Activated CD4-positive, alpha-beta T cell treated with anti-CD3 and anti-CD28 coated beads for 4 hours (primary cell): ENCODE measurements at regions not wholly inside any gene's neighbourhood (a gene's known extent, or its start where the extent isn't known, plus 50 kb on each side); places are given as distances from the start of the nearest gene placed in this dataset.

Experiments
- DNase-seq, 2 donors: peaks; one replicate each; pipeline ENCODE4 v3.0.0-alpha.2; 2020

- DNase-seq = no peak
Measured at GRCh38 chr20:56841346-56841908, 212.3 kb downstream of the TFAP2C start.

DNA sequence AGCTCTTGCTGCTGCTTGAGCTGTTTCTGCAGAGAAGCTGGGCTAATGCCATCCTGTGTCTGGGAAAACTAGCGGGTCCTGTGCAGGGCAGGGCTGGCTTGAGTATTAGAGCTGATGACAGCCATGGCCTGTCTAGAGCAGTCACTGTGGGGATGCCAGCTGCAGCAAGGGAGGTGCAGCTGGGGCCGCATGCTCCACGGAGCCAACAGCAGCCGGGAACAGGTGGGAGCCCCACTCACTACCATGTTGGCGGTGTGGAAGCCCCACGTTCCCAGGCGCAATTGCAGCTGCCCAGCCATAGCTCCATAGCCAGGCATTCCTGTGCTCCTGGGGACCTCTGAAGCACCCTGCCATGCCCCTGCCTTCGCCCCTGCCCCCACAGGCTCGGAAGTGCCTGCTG, 212.9 kb downstream of the TFAP2C start:
- no peak for DNase-seq

DNA sequence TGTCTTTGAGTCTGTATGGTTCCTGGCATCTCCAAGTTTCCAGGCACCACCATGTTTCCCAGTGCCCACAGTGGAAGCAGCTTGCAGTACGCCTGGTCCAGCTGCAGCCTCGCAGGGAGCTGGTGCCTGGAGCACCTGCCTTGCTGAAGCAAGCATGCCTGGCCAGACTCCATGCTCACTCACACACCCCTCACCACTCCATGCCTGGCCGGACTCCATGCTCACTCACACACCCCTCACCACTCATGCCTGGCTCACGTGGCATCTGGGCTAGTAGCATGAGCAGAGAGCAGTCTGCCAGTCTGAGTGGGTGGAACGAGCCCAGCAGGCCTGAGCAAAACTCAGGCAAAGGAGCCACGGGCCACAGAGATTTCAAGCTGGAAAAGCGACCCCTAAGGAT, 214.3 kb downstream of the TFAP2C start:
- no peak for DNase-seq

GRCh38 chr20:56843817-56844216, 214.7 kb downstream of the TFAP2C start:
- DNase-seq = no peak

DNA sequence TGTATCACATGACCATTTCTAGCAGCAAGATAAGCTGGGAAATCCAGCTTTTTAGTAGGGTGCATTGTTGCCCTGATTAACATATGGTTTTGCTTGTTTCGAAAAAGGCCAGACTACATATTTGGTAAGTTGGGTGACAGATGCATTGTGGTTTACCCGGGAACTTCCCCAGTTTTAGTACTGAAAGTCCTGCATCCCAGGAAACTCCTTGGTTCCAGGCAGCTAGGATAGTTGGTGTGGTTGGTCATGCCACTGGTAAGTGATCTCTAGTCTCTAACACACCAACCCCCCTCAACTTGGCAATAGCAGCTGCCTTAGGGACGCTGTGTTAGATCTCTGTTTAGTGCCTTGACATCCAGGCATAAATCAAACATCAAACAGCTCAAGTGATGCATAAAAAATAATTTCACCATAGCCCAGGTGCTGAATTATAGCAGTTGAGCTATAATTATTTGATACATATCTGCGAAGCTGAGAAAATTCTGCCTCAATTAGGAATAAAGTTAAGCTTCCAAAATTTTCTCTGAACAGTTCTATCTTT, 216.5 kb downstream of the TFAP2C start:
- no peak for DNase-seq

GRCh38 chr20:56848561-56848960, 219.5 kb downstream of the TFAP2C start:
- no peak for DNase-seq

DNA sequence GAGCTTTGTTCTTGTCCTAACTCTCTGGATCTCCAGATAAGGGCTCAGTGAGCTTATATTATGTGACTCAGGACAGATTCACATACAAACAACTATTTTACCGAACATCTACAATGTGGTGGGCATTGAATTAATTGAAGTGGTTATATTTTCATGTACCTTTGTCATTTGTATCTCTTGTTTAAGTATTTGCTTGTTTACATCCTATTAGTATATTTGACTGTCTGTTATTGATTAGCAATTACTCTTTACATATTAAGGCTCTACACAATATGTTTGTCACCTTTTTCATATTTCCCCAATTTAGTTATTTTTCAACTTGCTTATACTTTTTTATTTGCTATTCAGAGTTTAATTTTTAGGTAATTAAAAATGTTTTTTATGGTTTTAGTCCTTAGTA, 222.4 kb downstream of the TFAP2C start:
- no peak for DNase-seq

GRCh38 chr20:56855708-56856107, 226.6 kb downstream of the TFAP2C start:
- no peak for DNase-seq

DNA sequence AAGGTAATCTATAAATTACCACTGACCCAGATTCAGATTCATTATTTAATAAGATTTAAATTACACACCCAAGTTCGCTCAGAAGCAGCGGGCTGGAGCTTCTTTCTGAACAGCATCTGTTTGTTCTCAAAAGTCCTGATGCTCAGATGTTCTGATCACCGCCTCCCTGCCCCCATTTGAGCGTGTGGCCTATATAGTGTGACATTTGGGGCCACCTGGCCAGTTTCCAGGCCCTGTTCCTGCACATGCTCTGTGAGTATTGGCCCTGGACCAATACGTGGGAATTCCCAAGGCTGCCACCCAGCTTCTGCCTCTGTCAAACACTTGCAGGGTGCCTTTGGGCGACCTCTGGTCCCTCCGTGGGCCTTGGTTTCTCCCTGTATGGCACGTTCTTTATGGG, 228.8 kb downstream of the TFAP2C start:
- no peak for DNase-seq

- no peak for DNase-seq
Measured at GRCh38 chr20:56859039-56859800, 230.1 kb downstream of the TFAP2C start.

- DNase-seq = no peak
Measured at GRCh38 chr20:56859801-56860261, 230.7 kb downstream of the TFAP2C start.

GRCh38 chr20:56860413-56860812, 231.3 kb downstream of the TFAP2C start:
- no peak for DNase-seq

DNA sequence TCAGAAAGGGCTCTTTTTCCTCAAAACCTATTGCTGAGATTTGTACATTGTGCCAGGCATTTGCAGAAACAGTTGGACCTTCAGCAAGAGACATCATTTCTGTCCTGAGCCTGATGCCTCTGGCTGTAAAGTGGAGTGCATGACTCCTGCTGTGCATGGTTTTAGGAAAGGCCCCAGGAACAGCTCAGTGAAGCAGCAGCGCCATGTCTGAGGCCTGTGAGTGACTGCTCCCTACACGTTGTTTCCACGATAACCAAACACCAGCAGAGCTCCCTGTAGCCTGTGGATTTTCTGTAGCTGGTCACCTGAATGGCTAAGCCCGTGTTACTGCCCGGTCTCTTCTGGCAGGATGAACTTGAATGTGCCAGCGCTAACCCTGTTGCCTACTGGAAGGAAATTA, 232.5 kb downstream of the TFAP2C start:
- no peak for DNase-seq

DNA sequence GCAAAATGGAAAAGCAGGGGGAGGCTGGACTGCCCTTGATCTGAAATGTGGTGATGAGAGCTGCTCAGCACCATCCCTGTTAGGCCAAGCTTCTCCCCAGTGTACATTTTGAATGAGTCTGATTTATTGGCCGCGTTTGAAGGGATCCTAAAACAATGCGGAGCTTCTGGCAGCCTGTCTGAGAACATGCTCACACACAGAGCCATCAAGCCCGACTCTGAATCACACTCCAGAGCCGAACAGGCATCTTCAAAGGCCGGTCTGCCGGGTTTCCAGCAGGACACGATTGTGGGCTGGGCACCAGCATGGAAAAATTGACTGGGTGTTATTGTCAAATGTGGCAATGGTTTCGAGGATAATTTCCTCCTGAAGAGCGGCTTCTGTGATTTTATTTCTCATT, 235.9 kb downstream of the TFAP2C start:
- DNase-seq = no peak

GRCh38 chr20:56867128-56867527, 238.0 kb downstream of the TFAP2C start:
- DNase-seq = no peak

DNA sequence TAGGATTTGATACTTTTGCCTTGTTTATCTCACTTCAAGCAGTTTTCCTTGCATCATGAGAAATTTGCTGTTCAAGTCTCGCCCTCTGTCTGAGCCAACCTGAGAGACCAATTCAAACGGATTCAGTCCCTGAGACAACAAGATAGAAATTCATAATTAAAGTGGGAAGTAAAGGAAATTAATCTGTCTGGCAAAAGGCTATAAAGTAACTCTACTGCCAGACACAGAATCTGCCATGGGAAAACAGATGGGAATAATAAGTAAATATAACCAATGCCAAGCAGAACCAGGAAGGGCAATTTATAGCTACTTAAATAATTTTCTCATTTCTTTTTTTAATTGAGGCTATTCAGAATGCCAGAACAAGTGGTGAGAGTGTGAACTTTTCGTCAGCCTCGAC, 239.6 kb downstream of the TFAP2C start:
- DNase-seq = no peak

GRCh38 chr20:56870271-56870670, 241.2 kb downstream of the TFAP2C start:
- no peak for DNase-seq

DNA sequence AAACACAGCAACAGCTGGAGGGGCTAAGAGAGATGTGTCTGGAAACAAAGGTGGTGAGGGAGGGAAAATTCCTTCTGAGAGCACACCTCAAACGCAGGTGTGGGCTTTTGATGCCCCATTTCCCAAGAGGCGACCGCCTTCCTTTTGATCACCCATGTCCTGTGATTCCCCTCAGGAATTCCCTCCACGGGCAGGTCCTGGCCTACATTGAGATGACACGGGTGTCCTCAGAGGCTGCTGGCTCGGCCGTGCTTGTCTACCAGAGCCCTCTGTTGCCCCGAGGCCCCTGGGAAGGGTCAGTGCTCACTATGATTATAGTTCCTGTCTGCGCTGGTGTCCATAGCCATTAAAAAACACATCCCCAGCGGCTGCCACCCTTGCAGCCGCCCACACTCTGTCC, 242.6 kb downstream of the TFAP2C start:
- no peak for DNase-seq

DNA sequence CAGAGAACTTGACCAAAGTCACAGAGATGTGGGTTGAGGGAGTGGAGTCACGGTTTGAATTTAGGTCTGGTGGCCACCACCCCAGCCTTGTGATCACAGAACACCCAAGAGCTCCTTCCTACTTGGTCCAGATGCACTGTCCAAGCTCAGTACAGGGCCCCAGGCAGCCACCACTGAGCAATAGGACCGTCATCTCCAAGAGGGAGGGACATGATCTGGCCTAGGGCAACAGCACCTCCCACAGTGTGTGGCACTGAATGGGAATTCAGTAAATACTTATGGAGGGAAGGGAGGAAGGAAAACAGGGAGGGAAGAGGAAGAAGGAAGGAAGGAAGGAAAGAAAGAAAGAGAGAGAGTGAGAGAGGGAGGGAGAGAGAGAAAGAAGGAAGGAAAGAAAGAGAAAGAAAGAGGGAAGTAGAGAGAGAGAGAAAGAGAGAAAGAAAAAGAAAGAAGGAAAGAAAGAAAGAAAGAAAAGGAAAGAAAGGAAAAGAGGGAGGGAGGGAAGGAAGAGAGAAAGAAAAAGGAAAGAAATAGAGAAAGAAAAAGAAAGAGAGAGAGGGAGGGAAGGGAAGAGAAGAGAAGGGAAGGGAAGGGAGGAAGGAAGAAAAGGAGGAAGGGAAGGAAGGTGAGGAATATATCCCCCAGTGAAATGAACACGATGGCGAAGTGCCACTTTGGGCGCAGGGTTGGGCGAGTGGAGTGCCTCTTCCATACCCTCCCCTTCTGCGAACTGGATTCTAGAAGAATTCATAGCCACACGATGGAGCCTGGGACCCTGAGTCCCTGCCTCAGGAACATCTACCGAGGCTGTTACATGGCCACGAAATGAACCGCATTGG, 243.7 kb downstream of the TFAP2C start:
- no peak for DNase-seq

DNA sequence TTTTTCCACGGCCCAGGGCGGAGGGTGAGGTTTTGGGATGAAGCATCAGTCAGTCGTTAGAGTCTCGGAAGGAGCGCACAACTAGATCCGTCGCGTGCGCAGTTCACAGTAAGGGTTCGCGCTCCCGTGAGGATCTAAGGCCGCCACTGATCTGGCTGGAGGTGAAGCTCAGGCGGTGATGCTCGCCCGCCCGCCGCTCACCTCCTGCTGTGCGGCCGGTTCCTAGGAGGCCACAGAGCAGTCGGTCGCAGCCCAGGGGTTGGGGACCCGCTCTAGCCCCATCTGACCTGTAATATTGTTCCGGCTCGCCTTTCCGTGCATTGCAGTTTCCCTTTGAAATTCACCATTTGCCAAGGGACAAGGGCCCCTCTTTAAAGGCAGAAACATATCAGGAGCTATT, 244.7 kb downstream of the TFAP2C start:
- no peak for DNase-seq

DNA sequence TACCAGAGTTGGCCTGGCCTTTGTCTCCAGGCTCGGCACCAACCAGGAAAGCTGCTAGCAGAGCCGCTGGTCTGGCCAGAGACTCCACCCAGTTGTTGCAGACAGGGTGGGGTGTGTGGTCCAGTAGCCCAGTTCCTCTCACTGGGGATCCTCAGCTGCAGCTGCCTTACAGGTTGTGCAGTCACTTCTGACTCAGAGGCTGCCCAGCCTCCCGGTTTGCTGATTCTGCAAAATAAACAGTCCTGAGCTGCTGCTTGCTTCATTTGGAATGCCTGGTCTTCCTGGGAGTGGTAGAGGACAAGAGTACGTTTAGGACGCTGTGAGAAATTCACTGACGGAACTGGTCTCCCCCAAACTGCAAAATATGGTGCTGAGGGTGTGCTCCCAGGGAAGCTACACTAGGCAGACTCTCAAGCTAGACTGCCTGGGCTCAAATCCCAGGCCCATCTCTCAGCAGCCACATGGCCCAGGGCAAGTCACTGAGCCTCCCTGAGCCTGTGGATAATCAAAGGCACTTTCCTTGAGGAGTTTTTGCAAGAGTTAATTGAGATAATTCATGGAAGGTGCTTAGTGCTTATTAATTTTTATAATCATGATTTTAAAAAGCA, 246.1 kb downstream of the TFAP2C start:
- DNase-seq = no peak

- no peak for DNase-seq
Measured at GRCh38 chr20:56875803-56876202, 246.7 kb downstream of the TFAP2C start.

DNA sequence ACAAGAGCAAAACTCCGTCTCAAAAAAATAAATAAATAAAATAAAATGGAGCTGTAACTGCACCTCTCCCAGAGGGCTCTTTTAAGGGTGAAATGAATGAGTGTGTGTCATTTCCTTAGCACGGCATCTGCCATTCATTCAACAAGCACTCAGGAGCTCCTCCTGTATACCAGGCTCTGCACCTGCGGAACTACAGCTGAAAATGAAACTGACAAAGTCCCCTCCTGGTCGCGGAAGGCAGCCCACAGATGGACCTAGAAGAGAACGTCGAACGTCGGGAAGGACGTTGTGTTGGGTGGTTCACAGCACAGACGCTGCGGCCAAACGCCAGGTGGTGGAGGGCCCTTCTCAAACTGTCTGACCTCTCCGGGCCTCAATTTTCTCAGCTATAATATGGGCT, 256.4 kb downstream of the TFAP2C start:
- no peak for DNase-seq
